ENCODE measurements at regions not wholly inside any gene's neighbourhood (a gene's known extent, or its start where the extent isn't known, plus 50 kb on each side); places are given as distances from the start of the nearest gene placed in this dataset.
"Not testable (repeated sequence)": the region's sequence is repeated elsewhere in the genome, so short reads cannot be mapped to it uniquely, and the experiment has no call there.

GRCh38 chr6:56875961-56876360, 78.9 kb upstream of the BEND6 start:
- H3K4me3 ChIP-seq (ENCODE audit: low read length) = no peak overlapping the region
- DNase-seq (ENCODE audit: low read depth) = no peak
- no peak for TF ChIP-seq CTCF (conservative IDR thresholded peaks at IDR 0.05; ENCODE audit: low read length)

GRCh38 chr6:56875523-56875922, 79.4 kb upstream of the BEND6 start:
- TF ChIP-seq CTCF (conservative IDR thresholded peaks at IDR 0.05; ENCODE audit: low read length) = no peak
- no peak overlapping the region for H3K4me3 ChIP-seq (ENCODE audit: low read length)
- DNase-seq (ENCODE audit: low read depth) = no peak

- no peak for TF ChIP-seq CTCF (conservative IDR thresholded peaks at IDR 0.05; ENCODE audit: low read length)
Observed at GRCh38 chr6:56874328-56874727, 80.6 kb upstream of the BEND6 start.

GRCh38 chr6:56870053-56870452, 84.9 kb upstream of the BEND6 start:
- H3K4me3 ChIP-seq (ENCODE audit: low read length); DNase-seq (ENCODE audit: low read depth): not testable (repeated sequence)

More at GRCh38 chr6:56874328-56874727, 80.6 kb upstream of the BEND6 start:
- H3K4me3 ChIP-seq (ENCODE audit: low read length) = no peak overlapping the region
- DNase-seq (ENCODE audit: low read depth) = no peak

GRCh38 chr6:56869346-56869745, 85.6 kb upstream of the BEND6 start:
- no peak overlapping the region for H3K4me3 ChIP-seq (ENCODE audit: low read length)
- no peak for TF ChIP-seq CTCF (conservative IDR thresholded peaks at IDR 0.05; ENCODE audit: low read length)
- DNase-seq (ENCODE audit: low read depth) = no peak

GRCh38 chr6:56868687-56869086, 86.2 kb upstream of the BEND6 start:
- TF ChIP-seq CTCF (conservative IDR thresholded peaks at IDR 0.05; ENCODE audit: low read length) = no peak
- H3K4me3 ChIP-seq (ENCODE audit: low read length) = no peak overlapping the region
- DNase-seq (ENCODE audit: low read depth) = peak; percentile 84

- TF ChIP-seq CTCF (conservative IDR thresholded peaks at IDR 0.05; ENCODE audit: low read length) = no peak
- H3K4me3 ChIP-seq (ENCODE audit: low read length) = no peak overlapping the region
- DNase-seq (ENCODE audit: low read depth) = no peak
Observed at GRCh38 chr6:56866917-56867522, 87.9 kb upstream of the BEND6 start.
